ENCODE measurements at regions not wholly inside any gene's neighbourhood (a gene's known extent, or its start where the extent isn't known, plus 50 kb on each side); places are given as distances from the start of the nearest gene placed in this dataset.

DNA sequence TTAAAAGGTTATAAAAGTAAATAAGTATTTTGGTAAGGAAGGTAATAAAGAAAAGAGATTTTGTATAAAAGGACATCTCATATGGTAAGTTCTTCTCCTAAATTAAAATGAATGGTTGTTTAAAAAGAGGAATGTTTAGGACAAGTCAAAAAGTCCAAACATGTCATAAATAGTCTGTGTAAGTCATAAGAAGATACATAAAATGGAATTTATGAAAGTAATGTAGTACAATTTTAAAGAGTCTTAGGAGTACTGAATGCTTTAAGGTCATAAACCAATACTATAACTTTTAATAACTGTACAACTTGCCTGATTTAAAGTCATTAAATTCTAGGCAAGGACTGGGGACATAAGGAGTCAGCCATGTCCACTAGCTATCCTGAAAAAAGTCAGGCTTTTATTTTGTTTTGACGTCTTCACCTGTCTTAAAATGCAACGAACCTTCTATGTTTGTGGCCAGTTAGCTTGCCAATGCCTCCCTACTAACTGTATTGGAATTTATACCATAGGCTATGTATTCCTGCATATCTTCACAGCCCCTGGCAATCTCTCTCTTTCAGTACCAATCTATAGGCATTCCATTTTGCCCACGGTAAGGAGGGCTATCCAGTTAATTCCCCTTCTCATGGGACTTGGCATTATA, 312.3 kb upstream of the LRRTM4 start:
- TF ChIP-seq, protein P1, sequence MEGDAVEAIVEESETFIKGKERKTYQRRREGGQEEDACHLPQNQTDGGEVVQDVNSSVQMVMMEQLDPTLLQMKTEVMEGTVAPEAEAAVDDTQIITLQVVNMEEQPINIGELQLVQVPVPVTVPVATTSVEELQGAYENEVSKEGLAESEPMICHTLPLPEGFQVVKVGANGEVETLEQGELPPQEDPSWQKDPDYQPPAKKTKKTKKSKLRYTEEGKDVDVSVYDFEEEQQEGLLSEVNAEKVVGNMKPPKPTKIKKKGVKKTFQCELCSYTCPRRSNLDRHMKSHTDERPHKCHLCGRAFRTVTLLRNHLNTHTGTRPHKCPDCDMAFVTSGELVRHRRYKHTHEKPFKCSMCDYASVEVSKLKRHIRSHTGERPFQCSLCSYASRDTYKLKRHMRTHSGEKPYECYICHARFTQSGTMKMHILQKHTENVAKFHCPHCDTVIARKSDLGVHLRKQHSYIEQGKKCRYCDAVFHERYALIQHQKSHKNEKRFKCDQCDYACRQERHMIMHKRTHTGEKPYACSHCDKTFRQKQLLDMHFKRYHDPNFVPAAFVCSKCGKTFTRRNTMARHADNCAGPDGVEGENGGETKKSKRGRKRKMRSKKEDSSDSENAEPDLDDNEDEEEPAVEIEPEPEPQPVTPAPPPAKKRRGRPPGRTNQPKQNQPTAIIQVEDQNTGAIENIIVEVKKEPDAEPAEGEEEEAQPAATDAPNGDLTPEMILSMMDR (IDR thresholded peaks at IDR 0.05; ENCODE audit: low read depth, low read length, missing input control): no peak
- TF ChIP-seq GABPA (IDR thresholded peaks at IDR 0.05 in 1 of 2, conservative IDR thresholded peaks at IDR 0.05 in 1 of 2): no peak
- TF ChIP-seq YY1 (IDR thresholded peaks at IDR 0.05): no peak
- TF ChIP-seq RAD21 (IDR thresholded peaks at IDR 0.05): no peak
- TF ChIP-seq TAF1 (conservative IDR thresholded peaks at IDR 0.05): no peak
- TF ChIP-seq EGR1 (IDR thresholded peaks at IDR 0.05; ENCODE audit: low read depth in 2 of 2): no peak
- TF ChIP-seq, protein P2, sequence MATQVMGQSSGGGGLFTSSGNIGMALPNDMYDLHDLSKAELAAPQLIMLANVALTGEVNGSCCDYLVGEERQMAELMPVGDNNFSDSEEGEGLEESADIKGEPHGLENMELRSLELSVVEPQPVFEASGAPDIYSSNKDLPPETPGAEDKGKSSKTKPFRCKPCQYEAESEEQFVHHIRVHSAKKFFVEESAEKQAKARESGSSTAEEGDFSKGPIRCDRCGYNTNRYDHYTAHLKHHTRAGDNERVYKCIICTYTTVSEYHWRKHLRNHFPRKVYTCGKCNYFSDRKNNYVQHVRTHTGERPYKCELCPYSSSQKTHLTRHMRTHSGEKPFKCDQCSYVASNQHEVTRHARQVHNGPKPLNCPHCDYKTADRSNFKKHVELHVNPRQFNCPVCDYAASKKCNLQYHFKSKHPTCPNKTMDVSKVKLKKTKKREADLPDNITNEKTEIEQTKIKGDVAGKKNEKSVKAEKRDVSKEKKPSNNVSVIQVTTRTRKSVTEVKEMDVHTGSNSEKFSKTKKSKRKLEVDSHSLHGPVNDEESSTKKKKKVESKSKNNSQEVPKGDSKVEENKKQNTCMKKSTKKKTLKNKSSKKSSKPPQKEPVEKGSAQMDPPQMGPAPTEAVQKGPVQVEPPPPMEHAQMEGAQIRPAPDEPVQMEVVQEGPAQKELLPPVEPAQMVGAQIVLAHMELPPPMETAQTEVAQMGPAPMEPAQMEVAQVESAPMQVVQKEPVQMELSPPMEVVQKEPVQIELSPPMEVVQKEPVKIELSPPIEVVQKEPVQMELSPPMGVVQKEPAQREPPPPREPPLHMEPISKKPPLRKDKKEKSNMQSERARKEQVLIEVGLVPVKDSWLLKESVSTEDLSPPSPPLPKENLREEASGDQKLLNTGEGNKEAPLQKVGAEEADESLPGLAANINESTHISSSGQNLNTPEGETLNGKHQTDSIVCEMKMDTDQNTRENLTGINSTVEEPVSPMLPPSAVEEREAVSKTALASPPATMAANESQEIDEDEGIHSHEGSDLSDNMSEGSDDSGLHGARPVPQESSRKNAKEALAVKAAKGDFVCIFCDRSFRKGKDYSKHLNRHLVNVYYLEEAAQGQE (IDR thresholded peaks at IDR 0.05): no peak
